Breast epithelium (tissue), 3 donors: ENCODE measurements at regions not wholly inside any gene's neighbourhood (a gene's known extent, or its start where the extent isn't known, plus 50 kb on each side); places are given as distances from the start of the nearest gene placed in this dataset.

ENCODE experiments used
- CTCF ChIP-seq, 3 donors: fragments of 450-650 bp; IDR thresholded peaks; one replicate each; pipeline ENCODE4 v1.5.1; 2016 to 2017; ENCODE audit warnings: antibody characterized with exemption in 3 of 3, mild to moderate bottlenecking in 3 of 3, moderate library complexity in 3 of 3
- POLR2A ChIP-seq: fragments of 450-650 bp; IDR thresholded peaks from one replicate; pipeline ENCODE4 v1.6.1; 2016; ENCODE audit warnings: antibody characterized with exemption, mild to moderate bottlenecking, moderate library complexity

GRCh38 chr22:49080631-49081030, 747.0 kb downstream of the BRD1 start:
- TF ChIP-seq CTCF (IDR thresholded peaks at IDR 0.05) (no peak), POLR2A (no peak)
